Astrocyte of the hippocampus (primary cell): ENCODE measurements at regions not wholly inside any gene's neighbourhood (a gene's known extent, or its start where the extent isn't known, plus 50 kb on each side); places are given as distances from the start of the nearest gene placed in this dataset.

Source experiments
- DNase-seq: peaks from one replicate; pipeline ENCODE4 v3.0.0; 2011; ENCODE audit warnings: low read depth, low spot score

GRCh38 chr4:110289601-110290100, 91.2 kb upstream of the ELOVL6 start:
- no peak for DNase-seq

- peak; percentile 88 for DNase-seq
These were observed 88.7 kb upstream of the ELOVL6 start for GRCh38 chr4:110287130-110287529.

GRCh38 chr4:110278127-110278526, 79.7 kb upstream of the ELOVL6 start:
- no peak for DNase-seq

GRCh38 chr4:110275871-110276270, 77.5 kb upstream of the ELOVL6 start:
- DNase-seq = peak; percentile 63

- no peak for DNase-seq
These were observed 73.6 kb upstream of the ELOVL6 start for GRCh38 chr4:110271986-110272385.

GRCh38 chr4:110270492-110271197, 72.2 kb upstream of the ELOVL6 start:
- DNase-seq = peak; percentile 88

DNA sequence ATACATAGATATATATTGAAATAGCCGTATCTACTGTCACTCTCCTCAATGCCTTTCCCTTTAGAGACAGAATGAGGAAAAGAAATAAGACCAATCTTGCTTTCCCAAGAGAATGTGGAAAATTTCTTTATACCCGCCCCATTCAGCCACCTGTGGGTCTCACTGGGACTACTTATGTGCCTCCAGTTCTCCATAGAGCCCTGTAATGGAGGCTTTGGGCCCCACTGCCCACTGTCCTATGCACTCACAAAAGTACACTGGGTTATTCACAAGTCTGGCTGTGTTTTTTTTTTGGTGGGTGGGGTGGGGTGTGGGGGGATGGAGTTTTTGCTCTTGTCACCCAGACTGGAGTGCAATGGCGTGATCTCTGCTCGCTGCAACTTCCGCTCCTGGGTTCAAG, 70.4 kb upstream of the ELOVL6 start:
- no peak for DNase-seq

DNA sequence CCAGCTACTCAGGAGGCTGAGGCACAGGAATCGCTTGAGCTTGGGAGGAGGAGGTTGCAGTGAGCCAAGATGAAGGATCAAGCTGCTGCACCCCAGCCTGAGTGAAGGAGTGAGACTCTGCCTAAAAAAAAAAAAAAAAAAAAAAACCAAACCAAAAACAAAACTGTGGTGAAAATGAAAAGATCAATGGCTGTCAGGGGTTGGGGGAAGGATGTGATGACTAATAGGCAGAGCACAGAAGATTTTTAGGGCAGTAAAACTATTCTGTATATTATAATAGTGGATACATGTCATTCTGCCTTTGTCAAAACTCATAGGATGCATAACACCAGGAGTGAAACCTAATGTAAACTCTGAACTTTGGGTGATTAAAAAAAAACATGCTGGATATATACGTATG, 69.9 kb upstream of the ELOVL6 start:
- no peak for DNase-seq

DNA sequence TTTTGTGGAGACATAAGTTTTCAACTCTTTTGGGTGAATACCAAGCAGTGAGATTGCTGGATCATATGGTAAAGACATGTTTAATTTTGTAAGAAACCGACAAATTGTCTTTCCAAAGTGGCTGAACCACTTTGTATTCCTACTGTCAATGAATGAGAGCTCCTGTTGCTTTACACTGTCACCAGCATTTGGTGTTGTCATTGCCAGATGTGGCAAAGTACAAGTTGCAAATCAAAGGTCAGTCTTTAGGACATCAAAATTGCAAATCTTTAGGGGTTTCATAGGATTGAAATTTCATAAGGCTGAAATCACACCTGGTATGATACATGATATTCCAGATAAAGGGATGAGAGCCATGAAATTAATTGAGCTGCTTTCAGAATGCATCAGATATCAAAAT, 67.7 kb upstream of the ELOVL6 start:
- DNase-seq = no peak

DNA sequence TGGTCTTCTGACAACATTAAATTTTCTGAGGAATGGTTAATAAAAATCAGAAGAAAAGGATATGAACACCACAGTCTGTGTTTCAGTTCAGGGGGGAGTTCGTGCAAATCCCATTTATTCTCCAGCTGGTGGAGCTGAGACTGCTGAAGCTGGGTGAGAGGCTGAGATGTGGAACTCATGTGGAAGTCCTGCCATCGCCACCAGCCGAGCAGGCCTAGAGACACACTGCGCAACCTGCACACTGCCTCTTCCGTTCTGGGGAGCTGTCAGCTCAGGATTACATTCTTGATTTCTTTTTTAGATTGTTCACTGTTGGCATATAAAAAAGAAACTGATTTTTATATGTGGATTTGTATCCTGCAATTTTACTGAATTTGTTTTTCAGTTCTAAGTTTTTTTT, 66.6 kb upstream of the ELOVL6 start:
- no peak for DNase-seq

DNA sequence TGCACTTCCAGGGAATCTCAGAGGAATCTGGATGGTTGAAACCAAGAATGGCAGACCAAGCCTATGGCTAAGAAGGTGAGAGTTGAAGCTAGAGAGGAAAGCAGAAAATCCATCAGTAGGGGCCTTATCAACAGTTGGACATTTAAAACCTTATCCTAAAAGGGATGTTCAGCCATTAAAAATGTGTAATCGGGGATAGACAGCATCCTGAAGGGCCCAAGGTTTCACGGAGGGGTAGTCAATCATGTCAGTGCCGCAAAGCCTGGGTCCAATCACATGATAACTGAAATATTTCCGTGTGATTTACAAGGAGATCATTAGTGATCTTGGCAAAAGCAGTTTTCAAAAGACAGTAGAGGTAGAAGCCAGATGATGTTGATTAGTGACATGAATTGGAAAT, 61.9 kb upstream of the ELOVL6 start:
- no peak for DNase-seq

DNA sequence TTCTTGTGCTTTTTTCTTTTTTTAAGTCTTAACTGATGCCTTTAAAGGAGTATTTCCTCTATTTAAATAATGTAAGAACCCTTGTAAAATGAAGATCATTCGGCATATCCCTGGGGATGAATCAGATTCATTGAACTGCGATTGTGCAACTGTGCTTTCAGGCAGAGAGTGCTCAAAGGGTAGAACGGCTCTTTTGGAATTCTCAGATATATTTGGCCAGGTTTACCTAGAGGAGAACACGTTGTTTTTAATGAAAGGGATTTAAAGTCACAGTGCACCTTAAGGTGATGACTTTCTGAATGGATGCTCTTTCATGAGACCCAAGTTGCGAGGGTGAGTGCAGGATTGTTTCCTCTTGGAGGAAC, 51.6 kb upstream of the ELOVL6 start:
- DNase-seq = no peak

- no peak for DNase-seq
These were observed 50.4 kb upstream of the ELOVL6 start for GRCh38 chr4:110248831-110249253.
